Mammary epithelial cell (primary cell): ENCODE measurements at regions not wholly inside any gene's neighbourhood (a gene's known extent, or its start where the extent isn't known, plus 50 kb on each side); places are given as distances from the start of the nearest gene placed in this dataset.

Experiments
- CTCF ChIP-seq, 2 donors: IDR thresholded peaks in 1 of 2; conservative IDR thresholded peaks in 1 of 2; 2 replicates each; pipeline ENCODE4 v1.5.1; 2011 to 2012; ENCODE audit warnings: inconsistent platforms in 2 of 2, low read length in 2 of 2, mild to moderate bottlenecking in 2 of 2, control low read depth in 1 of 2, low read depth in 1 of 2; ENCODE audit not compliant: insufficient read depth in 1 of 2; ENCODE audit errors: extremely low read depth in 1 of 2
- EZH2 ChIP-seq: IDR thresholded peaks from 2 replicates; pipeline ENCODE4 v1.6.1; 2012; ENCODE audit warnings: low read length, inconsistent platforms, borderline replicate concordance

- TF ChIP-seq EZH2 = no peak
- TF ChIP-seq CTCF (conservative IDR thresholded peaks at IDR 0.05 in 1 of 2, IDR thresholded peaks at IDR 0.05 in 1 of 2; ENCODE audit: extremely low read depth in 1 of 2, insufficient read depth in 1 of 2, low read depth in 1 of 2, low read length in 2 of 2) = no peak
Measured at GRCh38 chr9:74373348-74373747, 123.8 kb upstream of the RORB start.
